Fibroblast of lung (primary cell): ENCODE measurements at regions not wholly inside any gene's neighbourhood (a gene's known extent, or its start where the extent isn't known, plus 50 kb on each side); places are given as distances from the start of the nearest gene placed in this dataset.

Source experiments
- CTCF ChIP-seq, 2 donors: IDR thresholded peaks in 1 of 2; conservative IDR thresholded peaks in 1 of 2; 1 replicate in 1 of 2; 2 replicates in 1 of 2; pipeline ENCODE4 v1.5.1; 2011 to 2012; ENCODE audit warnings: low read length in 2 of 2, control low read depth in 1 of 2, inconsistent platforms in 1 of 2, low read depth in 1 of 2, mild to moderate bottlenecking in 1 of 2
- EZH2 ChIP-seq: IDR thresholded peaks from 2 replicates; pipeline ENCODE4 v1.5.1; 2012; ENCODE audit warnings: low read length, control low read depth, mild to moderate bottlenecking; ENCODE audit errors: missing control alignments

GRCh38 chr10:120993089-120993488 lies 141.9 kb downstream of the WDR11 start:
- TF ChIP-seq CTCF (conservative IDR thresholded peaks at IDR 0.05 in 1 of 2, IDR thresholded peaks at IDR 0.05 in 1 of 2; ENCODE audit: low read depth in 1 of 2, low read length in 2 of 2), result no peak
- TF ChIP-seq EZH2, result no peak
